HEK293 (cell line): ENCODE measurements at regions not wholly inside any gene's neighbourhood (a gene's known extent, or its start where the extent isn't known, plus 50 kb on each side); places are given as distances from the start of the nearest gene placed in this dataset.

ENCODE experiments used
- CTCF ChIA-PET: fragments of 350-600 bp; formaldehyde crosslinking; extraction: SDS; loops from one replicate; lab custom pipeline; 2021; ENCODE audit warnings: antibody characterized with exemption; lab: Yijun Ruan, JAX
- POLR2A ChIA-PET: fragments of 300-600 bp; formaldehyde crosslinking; extraction: SDS; loops from one replicate; lab custom pipeline; 2020; ENCODE audit warnings: antibody characterized with exemption, inconsistent platforms; lab: Yijun Ruan, JAX
- H3K27ac ChIP-seq: fragments of 200-500 bp; sonication (Bioruptor generic); 2 replicates; pipeline ENCODE4 v1.5.1; 2014; ENCODE audit warnings: low read depth, low read length, control low read depth, inconsistent platforms; ENCODE audit errors: extremely low read depth
- H3K36me3 ChIP-seq, 2 experiments: fragments of 200-500 bp in 1 of 2; sonication (Bioruptor generic) in 1 of 2; 1 replicate in 1 of 2; 2 replicates in 1 of 2; pipeline ENCODE4 v1.5.1; 2014 to 2017; ENCODE audit warnings: inconsistent platforms in 2 of 2, low read length in 2 of 2; ENCODE audit not compliant: control insufficient read depth in 2 of 2, insufficient read depth in 1 of 2
- H3K4me1 ChIP-seq: fragments of 200-500 bp; sonication (Bioruptor generic); 2 replicates; pipeline ENCODE4 v1.5.1; 2014; ENCODE audit warnings: mild to moderate bottlenecking, low read length, inconsistent platforms; ENCODE audit not compliant: control insufficient read depth, insufficient read depth
- H3K4me3 ChIP-seq: 2 replicates; pipeline ENCODE4 v1.5.1; 2011; ENCODE audit warnings: low read depth, mild to moderate bottlenecking, control low read depth, low read length, moderate library complexity
- H3K9me3 ChIP-seq: fragments of 200-500 bp; sonication (Bioruptor generic); 2 replicates; pipeline ENCODE4 v1.5.1; 2014; ENCODE audit warnings: low read depth, low read length, inconsistent platforms; ENCODE audit not compliant: control insufficient read depth, insufficient read depth
- KLF16 ChIP-seq: fragments of 450-650 bp; formaldehyde crosslinking; IDR thresholded peaks from 2 replicates; pipeline ENCODE4 v1.5.1; 2017; ENCODE audit warnings: missing biosample characterization, missing genetic modification characterization
- PRDM1 ChIP-seq: fragments of 450-650 bp; formaldehyde crosslinking; IDR thresholded peaks from 2 replicates; pipeline ENCODE4; 2016; ENCODE audit warnings: missing biosample characterization, missing genetic modification characterization
- RBAK ChIP-seq: fragments of 450-650 bp; formaldehyde crosslinking; IDR thresholded peaks from 2 replicates; pipeline ENCODE4 v1.5.1; 2016; ENCODE audit warnings: missing biosample characterization, missing genetic modification characterization
- SP7 ChIP-seq: fragments of 450-650 bp; formaldehyde crosslinking; IDR thresholded peaks from 2 replicates; pipeline ENCODE4 v1.5.1; 2016; ENCODE audit warnings: missing biosample characterization, missing genetic modification characterization
- YY2 ChIP-seq: fragments of 450-650 bp; formaldehyde crosslinking; IDR thresholded peaks from 2 replicates; pipeline ENCODE4 v1.5.1; 2016; ENCODE audit warnings: missing biosample characterization, missing genetic modification characterization
- ZBTB21 ChIP-seq: fragments of 450-650 bp; formaldehyde crosslinking; IDR thresholded peaks from 2 replicates; pipeline ENCODE4 v1.5.1; 2017; ENCODE audit warnings: missing biosample characterization, missing genetic modification characterization
- ZFP3 ChIP-seq: fragments of 450-650 bp; formaldehyde crosslinking; IDR thresholded peaks from 2 replicates; pipeline ENCODE4 v1.5.1; 2016; ENCODE audit warnings: low read depth, missing biosample characterization, missing genetic modification characterization
- ZFP41 ChIP-seq: fragments of 450-650 bp; formaldehyde crosslinking; IDR thresholded peaks from 2 replicates; pipeline ENCODE4 v1.5.1; 2016; ENCODE audit warnings: missing biosample characterization, missing genetic modification characterization, borderline replicate concordance
- ZNF10 ChIP-seq: fragments of 450-650 bp; formaldehyde crosslinking; IDR thresholded peaks from 2 replicates; pipeline ENCODE4 v1.5.1; 2017; ENCODE audit warnings: missing biosample characterization, missing genetic modification characterization
- ZNF155 ChIP-seq: fragments of 450-650 bp; formaldehyde crosslinking; IDR thresholded peaks from 2 replicates; pipeline ENCODE4 v1.5.1; 2016; ENCODE audit warnings: missing biosample characterization, missing genetic modification characterization
- ZNF23 ChIP-seq: fragments of 450-650 bp; formaldehyde crosslinking; IDR thresholded peaks from 2 replicates; pipeline ENCODE4 v1.5.1; 2016; ENCODE audit warnings: missing biosample characterization, missing genetic modification characterization, borderline replicate concordance
- ZNF350 ChIP-seq: fragments of 450-650 bp; formaldehyde crosslinking; IDR thresholded peaks from 2 replicates; pipeline ENCODE4 v1.5.0; 2017; ENCODE audit warnings: missing biosample characterization, mild to moderate bottlenecking, missing genetic modification characterization
- ZNF391 ChIP-seq: fragments of 450-650 bp; formaldehyde crosslinking; IDR thresholded peaks from 2 replicates; pipeline ENCODE4 v1.5.1; 2016; ENCODE audit warnings: low read depth, missing biosample characterization, missing genetic modification characterization, borderline replicate concordance
- ZNF394 ChIP-seq: fragments of 450-650 bp; formaldehyde crosslinking; IDR thresholded peaks from 2 replicates; pipeline ENCODE4 v1.5.1; 2016; ENCODE audit warnings: missing biosample characterization, missing genetic modification characterization, mild to moderate bottlenecking, moderate library complexity, borderline replicate concordance
- ZNF529 ChIP-seq: fragments of 450-650 bp; formaldehyde crosslinking; IDR thresholded peaks from 2 replicates; pipeline ENCODE4 v1.5.1; 2017; ENCODE audit warnings: missing genetic modification characterization, missing biosample characterization; ENCODE audit not compliant: insufficient replicate concordance
- ZNF548 ChIP-seq: fragments of 450-650 bp; formaldehyde crosslinking; IDR thresholded peaks from 2 replicates; pipeline ENCODE4 v1.5.1; 2016; ENCODE audit warnings: missing biosample characterization, missing genetic modification characterization
- ZNF624 ChIP-seq: fragments of 450-650 bp; formaldehyde crosslinking; IDR thresholded peaks from 2 replicates; pipeline ENCODE4 v1.5.1; 2017; ENCODE audit warnings: missing biosample characterization, missing genetic modification characterization
- ZNF654 ChIP-seq: fragments of 450-650 bp; formaldehyde crosslinking; IDR thresholded peaks from 2 replicates; pipeline ENCODE4 v1.5.1; 2016; ENCODE audit warnings: low read depth, missing biosample characterization, missing genetic modification characterization
- TF ChIP-seq, protein P1 (sequence below): fragments of 450-650 bp; formaldehyde crosslinking; optimal IDR thresholded peaks from 2 replicates; pipeline ENCODE3; 2016; ENCODE audit warnings: missing biosample characterization, mild to moderate bottlenecking, missing genetic modification characterization
- TF ChIP-seq, protein P2 (sequence below): fragments of 450-650 bp; formaldehyde crosslinking; IDR thresholded peaks from 2 replicates; pipeline ENCODE4 v1.5.1; 2017; ENCODE audit warnings: missing biosample characterization, mild to moderate bottlenecking, missing genetic modification characterization, moderate library complexity
- TF ChIP-seq, protein P3 (sequence below): fragments of 450-650 bp; formaldehyde crosslinking; IDR thresholded peaks from 2 replicates; pipeline ENCODE4 v1.5.1; 2016; ENCODE audit warnings: missing biosample characterization, missing genetic modification characterization
- TF ChIP-seq, protein P4 (sequence below): fragments of 450-650 bp; formaldehyde crosslinking; IDR thresholded peaks from 2 replicates; pipeline ENCODE4 v1.5.1; 2016; ENCODE audit warnings: missing biosample characterization, missing genetic modification characterization
- TF ChIP-seq, protein P5 (sequence below): fragments of 450-650 bp; formaldehyde crosslinking; IDR thresholded peaks from 2 replicates; pipeline ENCODE4 v1.5.1; 2016; ENCODE audit warnings: missing biosample characterization, missing genetic modification characterization
- TF ChIP-seq, protein P6 (sequence below): fragments of 450-650 bp; formaldehyde crosslinking; IDR thresholded peaks from 2 replicates; pipeline ENCODE4 v1.5.1; 2016; ENCODE audit warnings: missing biosample characterization, missing genetic modification characterization

DNA sequence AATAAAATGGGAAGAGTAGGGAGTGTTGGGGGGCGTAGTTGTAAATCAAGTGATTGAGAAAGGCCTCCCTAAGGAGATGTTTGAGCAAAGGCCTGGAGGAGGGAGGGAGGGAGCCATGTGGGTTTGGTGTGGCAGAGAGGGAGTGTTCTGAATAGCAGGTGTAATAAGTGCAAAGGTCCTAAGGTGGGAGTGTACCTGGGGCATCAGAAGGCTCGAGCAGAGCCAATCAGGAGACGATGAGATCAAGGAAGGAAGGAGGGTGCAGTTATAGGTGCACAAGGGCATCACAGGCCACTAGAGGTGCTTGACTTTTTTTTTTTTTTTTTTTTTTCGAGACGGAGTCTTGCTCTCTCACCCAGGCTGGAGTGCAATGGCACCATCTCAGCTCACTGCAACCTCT lies 77.9 kb upstream of the PLXNC1 start:
- POLR2A ChIA-PET, result no interaction called here
- no peak overlapping the region for H3K4me3 ChIP-seq
- no peaks in the 10 kb centered on the region for H3K4me1 ChIP-seq
- no peaks in the 10 kb centered on the region for H3K9me3 ChIP-seq
- no peak overlapping the region for H3K27ac ChIP-seq
- no peak for TF ChIP-seq PRDM1 (tag by site-specific recombination)
- TF ChIP-seq ZNF624 (tag by site-specific recombination), result no peak
- TF ChIP-seq KLF16 (tag by site-specific recombination), result no peak
- no peak for TF ChIP-seq ZNF529 (tag by site-specific recombination)
- no peak for TF ChIP-seq ZFP3
- no peak for TF ChIP-seq YY2 (tag by site-specific recombination)
- TF ChIP-seq, protein P1, sequence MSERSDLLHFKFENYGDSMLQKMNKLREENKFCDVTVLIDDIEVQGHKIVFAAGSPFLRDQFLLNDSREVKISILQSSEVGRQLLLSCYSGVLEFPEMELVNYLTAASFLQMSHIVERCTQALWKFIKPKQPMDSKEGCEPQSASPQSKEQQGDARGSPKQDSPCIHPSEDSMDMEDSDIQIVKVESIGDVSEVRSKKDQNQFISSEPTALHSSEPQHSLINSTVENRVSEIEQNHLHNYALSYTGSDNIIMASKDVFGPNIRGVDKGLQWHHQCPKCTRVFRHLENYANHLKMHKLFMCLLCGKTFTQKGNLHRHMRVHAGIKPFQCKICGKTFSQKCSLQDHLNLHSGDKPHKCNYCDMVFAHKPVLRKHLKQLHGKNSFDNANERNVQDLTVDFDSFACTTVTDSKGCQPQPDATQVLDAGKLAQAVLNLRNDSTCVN, result no peak
- TF ChIP-seq, protein P2, sequence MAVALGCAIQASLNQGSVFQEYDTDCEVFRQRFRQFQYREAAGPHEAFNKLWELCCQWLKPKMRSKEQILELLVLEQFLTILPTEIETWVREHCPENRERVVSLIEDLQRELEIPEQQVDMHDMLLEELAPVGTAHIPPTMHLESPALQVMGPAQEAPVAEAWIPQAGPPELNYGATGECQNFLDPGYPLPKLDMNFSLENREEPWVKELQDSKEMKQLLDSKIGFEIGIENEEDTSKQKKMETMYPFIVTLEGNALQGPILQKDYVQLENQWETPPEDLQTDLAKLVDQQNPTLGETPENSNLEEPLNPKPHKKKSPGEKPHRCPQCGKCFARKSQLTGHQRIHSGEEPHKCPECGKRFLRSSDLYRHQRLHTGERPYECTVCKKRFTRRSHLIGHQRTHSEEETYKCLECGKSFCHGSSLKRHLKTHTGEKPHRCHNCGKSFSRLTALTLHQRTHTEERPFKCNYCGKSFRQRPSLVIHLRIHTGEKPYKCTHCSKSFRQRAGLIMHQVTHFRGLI (tag by site-specific recombination), result no peak
- TF ChIP-seq ZNF23 (tag by site-specific recombination), result no peak
- TF ChIP-seq ZNF654 (tag by site-specific recombination), result no peak
- TF ChIP-seq ZNF350 (tag by site-specific recombination), result no peak
- TF ChIP-seq, protein P3, sequence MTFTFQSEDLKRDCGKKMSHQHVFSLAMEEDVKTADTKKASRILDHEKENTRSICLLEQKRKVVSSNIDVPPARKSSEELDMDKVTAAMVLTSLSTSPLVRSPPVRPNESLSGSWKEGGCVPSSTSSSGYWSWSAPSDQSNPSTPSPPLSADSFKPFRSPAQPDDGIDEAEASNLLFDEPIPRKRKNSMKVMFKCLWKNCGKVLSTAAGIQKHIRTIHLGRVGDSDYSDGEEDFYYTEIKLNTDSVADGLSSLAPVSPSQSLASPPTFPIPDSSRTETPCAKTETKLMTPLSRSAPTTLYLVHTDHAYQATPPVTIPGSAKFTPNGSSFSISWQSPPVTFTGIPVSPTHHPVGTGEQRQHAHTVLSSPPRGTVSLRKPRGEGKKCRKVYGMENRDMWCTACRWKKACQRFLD (tag by site-specific recombination), result no peak
- TF ChIP-seq ZFP41, result no peak
- no peak for TF ChIP-seq ZNF548 (tag by site-specific recombination)
- TF ChIP-seq, protein P4, sequence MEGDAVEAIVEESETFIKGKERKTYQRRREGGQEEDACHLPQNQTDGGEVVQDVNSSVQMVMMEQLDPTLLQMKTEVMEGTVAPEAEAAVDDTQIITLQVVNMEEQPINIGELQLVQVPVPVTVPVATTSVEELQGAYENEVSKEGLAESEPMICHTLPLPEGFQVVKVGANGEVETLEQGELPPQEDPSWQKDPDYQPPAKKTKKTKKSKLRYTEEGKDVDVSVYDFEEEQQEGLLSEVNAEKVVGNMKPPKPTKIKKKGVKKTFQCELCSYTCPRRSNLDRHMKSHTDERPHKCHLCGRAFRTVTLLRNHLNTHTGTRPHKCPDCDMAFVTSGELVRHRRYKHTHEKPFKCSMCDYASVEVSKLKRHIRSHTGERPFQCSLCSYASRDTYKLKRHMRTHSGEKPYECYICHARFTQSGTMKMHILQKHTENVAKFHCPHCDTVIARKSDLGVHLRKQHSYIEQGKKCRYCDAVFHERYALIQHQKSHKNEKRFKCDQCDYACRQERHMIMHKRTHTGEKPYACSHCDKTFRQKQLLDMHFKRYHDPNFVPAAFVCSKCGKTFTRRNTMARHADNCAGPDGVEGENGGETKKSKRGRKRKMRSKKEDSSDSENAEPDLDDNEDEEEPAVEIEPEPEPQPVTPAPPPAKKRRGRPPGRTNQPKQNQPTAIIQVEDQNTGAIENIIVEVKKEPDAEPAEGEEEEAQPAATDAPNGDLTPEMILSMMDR (tag by site-specific recombination), result no peak
- TF ChIP-seq ZNF155 (tag by site-specific recombination), result no peak
- TF ChIP-seq ZNF391, result no peak
- TF ChIP-seq, protein P5, sequence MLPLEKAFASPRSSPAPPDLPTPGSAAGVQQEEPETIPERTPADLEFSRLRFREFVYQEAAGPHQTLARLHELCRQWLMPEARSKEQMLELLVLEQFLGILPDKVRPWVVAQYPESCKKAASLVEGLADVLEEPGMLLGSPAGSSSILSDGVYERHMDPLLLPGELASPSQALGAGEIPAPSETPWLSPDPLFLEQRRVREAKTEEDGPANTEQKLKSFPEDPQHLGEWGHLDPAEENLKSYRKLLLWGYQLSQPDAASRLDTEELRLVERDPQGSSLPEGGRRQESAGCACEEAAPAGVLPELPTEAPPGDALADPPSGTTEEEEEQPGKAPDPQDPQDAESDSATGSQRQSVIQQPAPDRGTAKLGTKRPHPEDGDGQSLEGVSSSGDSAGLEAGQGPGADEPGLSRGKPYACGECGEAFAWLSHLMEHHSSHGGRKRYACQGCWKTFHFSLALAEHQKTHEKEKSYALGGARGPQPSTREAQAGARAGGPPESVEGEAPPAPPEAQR (tag by site-specific recombination), result no peak
- no peak for TF ChIP-seq RBAK (tag by site-specific recombination)
- TF ChIP-seq, all 188 proteins: peak for 0
- CTCF ChIA-PET, result interaction anchor here (2.5 kb wide), 1 partner anchor 31 kb away, joined by 12 read pairs; no protein-coding TSS in a partner anchor
- H3K36me3 ChIP-seq, result no peaks in the 10 kb centered on the region

DNA sequence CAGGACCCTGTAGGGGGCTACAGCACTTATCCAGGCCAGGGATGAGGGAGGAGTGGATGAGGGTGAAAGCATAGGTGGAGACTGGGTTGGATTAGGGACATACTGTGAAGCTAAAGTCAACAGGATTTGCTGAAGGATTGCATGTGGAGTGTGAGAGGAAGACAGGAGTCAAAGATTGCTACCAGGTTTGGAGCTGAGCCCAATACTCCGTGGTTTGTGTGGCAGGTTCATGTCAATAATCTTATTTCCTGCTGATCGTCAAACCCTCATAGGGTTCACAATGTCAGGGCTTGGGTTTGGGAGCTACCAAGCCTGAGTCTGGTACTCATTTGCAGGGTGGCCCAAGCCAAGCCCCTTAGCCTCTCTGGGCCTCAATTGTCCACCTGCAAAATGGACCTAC lies 77.1 kb upstream of the PLXNC1 start:
- Histone ChIP-seq H3K27ac (no peak overlapping the region), H3K4me1 (no peaks in the 10 kb centered on the region), H3K4me3 (no peak overlapping the region), H3K9me3 (no peaks in the 10 kb centered on the region), H3K36me3 (no peaks in the 10 kb centered on the region)
- CTCF ChIA-PET, result interaction anchor here (2.5 kb wide), 1 partner anchor 30 kb away, joined by 12 read pairs; no protein-coding TSS in a partner anchor
- POLR2A ChIA-PET, result no interaction called here
- TF ChIP-seq ZBTB21 (tag by site-specific recombination) (no peak), ZNF394 (tag by site-specific recombination) (no peak), ZNF10 (tag by site-specific recombination) (no peak), SP7 (no peak)
- TF ChIP-seq, protein P6, sequence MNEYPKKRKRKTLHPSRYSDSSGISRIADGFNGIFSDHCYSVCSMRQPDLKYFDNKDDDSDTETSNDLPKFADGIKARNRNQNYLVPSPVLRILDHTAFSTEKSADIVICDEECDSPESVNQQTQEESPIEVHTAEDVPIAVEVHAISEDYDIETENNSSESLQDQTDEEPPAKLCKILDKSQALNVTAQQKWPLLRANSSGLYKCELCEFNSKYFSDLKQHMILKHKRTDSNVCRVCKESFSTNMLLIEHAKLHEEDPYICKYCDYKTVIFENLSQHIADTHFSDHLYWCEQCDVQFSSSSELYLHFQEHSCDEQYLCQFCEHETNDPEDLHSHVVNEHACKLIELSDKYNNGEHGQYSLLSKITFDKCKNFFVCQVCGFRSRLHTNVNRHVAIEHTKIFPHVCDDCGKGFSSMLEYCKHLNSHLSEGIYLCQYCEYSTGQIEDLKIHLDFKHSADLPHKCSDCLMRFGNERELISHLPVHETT (tag by site-specific recombination), result no peak
- TF ChIP-seq, protein P1, result no peak
- TF ChIP-seq, protein P4 (tag by site-specific recombination), result no peak
